ENCODE measurements at regions not wholly inside any gene's neighbourhood (a gene's known extent, or its start where the extent isn't known, plus 50 kb on each side); places are given as distances from the start of the nearest gene placed in this dataset.

DNA sequence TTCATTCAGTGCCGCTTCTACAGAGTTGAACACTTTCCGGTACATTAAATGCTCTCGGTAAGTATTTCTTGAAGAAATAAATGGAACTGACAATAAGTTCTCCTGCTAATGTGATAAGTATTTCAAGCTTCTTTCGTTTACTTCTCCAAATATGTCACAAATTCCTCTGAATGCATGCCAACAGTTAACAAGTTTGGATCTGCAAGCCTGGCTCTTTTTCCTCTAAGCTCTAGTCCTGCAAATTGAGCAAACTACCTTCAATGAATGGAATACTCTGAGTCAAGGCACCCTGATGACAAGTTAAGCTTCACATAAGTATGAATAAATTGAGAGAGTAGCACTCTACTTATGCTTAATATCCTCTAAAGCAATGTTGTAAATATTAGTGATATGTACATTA, 403.6 kb downstream of the PDGFC start:
- Histone ChIP-seq H3K9me3 (no peaks in the 10 kb centered on the region), H3K27me3 (no peaks in the 10 kb centered on the region), H3K27ac (no peak overlapping the region), H3K36me3 (no peaks in the 10 kb centered on the region), H3K4me3 (no peak overlapping the region), H3K4me1 (no peaks in the 10 kb centered on the region)
- no peak for DNase-seq (ENCODE audit: low spot score in 2 of 2)
- WGBS, result 43% methylated on average over 4 of the region's 4 CpGs
- TF ChIP-seq POLR2A (IDR thresholded peaks at IDR 0.05) (no peak), POLR2AphosphoS5 (IDR thresholded peaks at IDR 0.05) (no peak), EP300 (IDR thresholded peaks at IDR 0.05) (no peak)
- TF ChIP-seq, protein P1, sequence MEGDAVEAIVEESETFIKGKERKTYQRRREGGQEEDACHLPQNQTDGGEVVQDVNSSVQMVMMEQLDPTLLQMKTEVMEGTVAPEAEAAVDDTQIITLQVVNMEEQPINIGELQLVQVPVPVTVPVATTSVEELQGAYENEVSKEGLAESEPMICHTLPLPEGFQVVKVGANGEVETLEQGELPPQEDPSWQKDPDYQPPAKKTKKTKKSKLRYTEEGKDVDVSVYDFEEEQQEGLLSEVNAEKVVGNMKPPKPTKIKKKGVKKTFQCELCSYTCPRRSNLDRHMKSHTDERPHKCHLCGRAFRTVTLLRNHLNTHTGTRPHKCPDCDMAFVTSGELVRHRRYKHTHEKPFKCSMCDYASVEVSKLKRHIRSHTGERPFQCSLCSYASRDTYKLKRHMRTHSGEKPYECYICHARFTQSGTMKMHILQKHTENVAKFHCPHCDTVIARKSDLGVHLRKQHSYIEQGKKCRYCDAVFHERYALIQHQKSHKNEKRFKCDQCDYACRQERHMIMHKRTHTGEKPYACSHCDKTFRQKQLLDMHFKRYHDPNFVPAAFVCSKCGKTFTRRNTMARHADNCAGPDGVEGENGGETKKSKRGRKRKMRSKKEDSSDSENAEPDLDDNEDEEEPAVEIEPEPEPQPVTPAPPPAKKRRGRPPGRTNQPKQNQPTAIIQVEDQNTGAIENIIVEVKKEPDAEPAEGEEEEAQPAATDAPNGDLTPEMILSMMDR (IDR thresholded peaks at IDR 0.05), result no peak

DNA sequence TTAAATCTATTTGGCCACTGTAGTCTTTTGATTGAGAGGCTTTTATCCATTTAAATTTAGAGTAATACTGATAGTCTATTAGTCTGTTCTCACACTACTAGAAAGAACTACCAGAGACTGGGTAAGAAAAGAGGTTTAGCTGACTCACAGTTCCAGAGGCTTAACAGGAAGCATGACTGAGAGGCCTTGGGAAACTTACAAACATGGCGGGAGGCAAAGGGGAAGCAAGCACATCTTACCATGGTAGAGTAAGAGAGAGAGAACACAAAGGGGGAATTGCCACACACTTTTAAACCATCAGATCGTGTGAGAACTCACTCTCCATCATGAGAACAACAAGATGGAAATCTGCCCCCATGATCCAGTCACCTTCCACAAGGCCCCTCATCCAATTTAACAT, 410.9 kb downstream of the PDGFC start:
- Histone ChIP-seq H3K9me3 (no peaks in the 10 kb centered on the region), H3K27ac (no peak overlapping the region), H3K4me3 (no peak overlapping the region), H3K27me3 (no peaks in the 10 kb centered on the region), H3K36me3 (no peaks in the 10 kb centered on the region), H3K4me1 (no peaks in the 10 kb centered on the region)
- TF ChIP-seq, protein P1 (IDR thresholded peaks at IDR 0.05), result no peak
- no peak for TF ChIP-seq POLR2A (IDR thresholded peaks at IDR 0.05)
- no peak for TF ChIP-seq EP300 (IDR thresholded peaks at IDR 0.05)
- TF ChIP-seq POLR2AphosphoS5 (IDR thresholded peaks at IDR 0.05), result no peak
- no peak for DNase-seq (ENCODE audit: low spot score in 2 of 2)
- 100% methylated on average over 2 of the region's 2 CpGs for WGBS

DNA sequence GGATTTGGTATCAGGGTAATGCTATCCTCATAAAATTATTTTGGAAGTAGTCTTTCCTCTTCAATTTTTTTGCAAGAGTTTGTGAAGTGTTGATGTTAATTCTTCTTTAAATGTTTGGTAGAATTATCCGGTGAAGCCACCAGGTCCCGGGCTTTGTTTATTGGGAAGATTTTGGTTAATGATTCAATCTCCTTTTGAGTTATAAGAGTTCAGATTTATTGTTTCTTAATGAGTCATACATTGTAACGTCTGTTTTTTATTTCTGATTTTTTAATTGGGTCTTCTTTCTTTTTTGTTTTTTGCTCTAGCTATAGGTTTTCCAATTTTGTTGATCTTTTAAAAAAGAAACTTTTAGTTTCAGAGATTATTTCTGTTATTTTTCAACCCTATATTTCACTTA, 412.3 kb downstream of the PDGFC start:
- H3K36me3 ChIP-seq, result no peaks in the 10 kb centered on the region
- 53% methylated on average over 3 of the region's 3 CpGs for WGBS
- H3K4me1 ChIP-seq, result no peaks in the 10 kb centered on the region
- no peaks in the 10 kb centered on the region for H3K9me3 ChIP-seq
- no peak overlapping the region for H3K27ac ChIP-seq
- no peak for DNase-seq (ENCODE audit: low spot score in 2 of 2)
- TF ChIP-seq, protein P1 (IDR thresholded peaks at IDR 0.05), result no peak
- TF ChIP-seq EP300 (IDR thresholded peaks at IDR 0.05), result no peak
- TF ChIP-seq POLR2AphosphoS5 (IDR thresholded peaks at IDR 0.05), result no peak
- no peak overlapping the region for H3K4me3 ChIP-seq
- no peaks in the 10 kb centered on the region for H3K27me3 ChIP-seq

DNA sequence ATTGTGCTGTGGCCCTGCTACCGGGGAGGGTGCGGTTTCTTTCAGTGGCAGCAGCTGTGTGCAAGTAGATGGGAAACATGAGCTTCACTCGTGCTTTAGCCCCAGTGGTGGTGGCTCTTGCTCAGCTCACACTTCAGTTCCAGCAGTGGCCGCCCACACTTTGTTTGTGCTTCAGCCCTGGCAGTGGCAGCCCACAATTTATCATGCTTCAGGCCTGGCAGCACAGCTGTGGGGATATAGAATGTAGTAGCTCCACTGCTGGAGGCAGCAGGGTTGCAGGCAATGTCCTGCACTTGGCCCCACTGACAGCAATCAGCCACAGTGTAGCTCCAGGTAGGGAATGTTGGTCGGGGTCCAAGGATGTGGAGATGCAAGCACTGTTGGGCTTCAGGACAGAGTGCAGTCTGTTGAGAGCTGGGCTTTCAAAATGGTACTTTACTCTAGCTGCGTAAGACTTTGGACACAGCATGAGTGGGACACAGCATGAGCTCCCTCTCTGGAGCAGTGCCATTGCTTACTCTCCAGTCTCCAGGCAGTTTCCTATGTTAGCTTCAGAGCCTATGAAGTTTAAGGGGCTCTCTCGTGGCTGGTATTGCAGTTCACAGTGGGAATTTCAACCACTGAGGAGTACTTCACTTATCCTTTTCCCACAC, 413.1 kb downstream of the PDGFC start:
- TF ChIP-seq, protein P1 (IDR thresholded peaks at IDR 0.05), result no peak
- H3K27ac ChIP-seq, result no peak overlapping the region
- H3K9me3 ChIP-seq, result no peaks in the 10 kb centered on the region
- H3K4me1 ChIP-seq, result no peaks in the 10 kb centered on the region
- H3K36me3 ChIP-seq, result no peaks in the 10 kb centered on the region
- no peak for DNase-seq (ENCODE audit: low spot score in 2 of 2)
- H3K27me3 ChIP-seq, result no peaks in the 10 kb centered on the region
- H3K4me3 ChIP-seq, result no peak overlapping the region
- WGBS, result 72% methylated on average over 7 of the region's 7 CpGs

DNA sequence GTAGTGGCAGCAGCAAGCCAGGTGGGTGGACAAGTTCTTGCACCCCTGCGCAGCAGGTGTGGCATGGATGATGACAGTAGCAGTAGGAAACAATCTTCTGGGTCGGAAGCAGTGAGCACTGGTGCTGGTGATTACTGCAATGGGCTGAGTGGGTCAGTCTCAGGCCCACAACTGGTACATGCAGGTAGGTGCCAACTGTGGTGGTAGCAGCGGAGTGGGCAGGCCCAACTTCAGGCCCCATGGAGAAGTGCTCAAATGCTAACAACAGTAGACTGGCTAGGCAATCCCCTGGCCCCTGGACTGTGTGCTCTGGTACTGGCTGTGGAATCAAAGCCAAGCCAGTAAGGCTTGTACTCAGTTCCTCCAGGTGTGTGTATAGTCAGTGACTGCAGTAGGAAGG, 413.7 kb downstream of the PDGFC start:
- Histone ChIP-seq H3K36me3 (no peaks in the 10 kb centered on the region), H3K4me1 (no peaks in the 10 kb centered on the region), H3K27ac (no peak overlapping the region), H3K9me3 (no peaks in the 10 kb centered on the region), H3K4me3 (no peak overlapping the region), H3K27me3 (no peaks in the 10 kb centered on the region)
- WGBS, result 91% methylated on average over 3 of the region's 3 CpGs
- DNase-seq (ENCODE audit: low spot score in 2 of 2), result no peak
- TF ChIP-seq EP300 (IDR thresholded peaks at IDR 0.05), result no peak
- TF ChIP-seq, protein P1 (IDR thresholded peaks at IDR 0.05), result no peak
- TF ChIP-seq POLR2AphosphoS5 (IDR thresholded peaks at IDR 0.05), result no peak
- no peak for TF ChIP-seq POLR2A (IDR thresholded peaks at IDR 0.05)

Measured in suprapubic skin (tissue), 4 donors.